ENCODE measurements at regions not wholly inside any gene's neighbourhood (a gene's known extent, or its start where the extent isn't known, plus 50 kb on each side); places are given as distances from the start of the nearest gene placed in this dataset. TPM values are rescaled to one million over a fixed set of nuclear protein-coding genes. Genes with fewer than 3 reads are reported as not detected.

DNA sequence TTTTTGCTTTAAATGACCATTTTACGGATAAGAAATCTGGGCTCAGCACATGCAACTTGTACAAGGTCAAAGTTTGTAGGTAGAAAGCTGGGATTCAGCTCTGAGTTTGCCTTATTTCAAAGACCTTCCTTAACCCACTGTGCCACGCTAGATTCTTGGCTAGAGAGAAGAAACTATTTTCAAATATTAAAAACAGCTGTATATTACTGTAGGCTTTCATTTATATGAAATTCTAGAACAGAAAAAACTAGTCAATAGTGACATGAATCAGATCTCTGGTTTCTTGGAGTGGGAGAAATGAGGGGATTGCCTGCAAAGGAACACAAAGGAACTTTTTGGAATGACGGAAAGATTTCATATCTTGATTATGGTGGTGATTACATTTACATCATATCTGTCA is 53.0 kb upstream of the C1GALT1 start:
- no peak for TF ChIP-seq EZH2 (IDR thresholded peaks at IDR 0.05; ENCODE audit: borderline replicate concordance, low read depth, low read length, poor library complexity, severe bottlenecking)
- TF ChIP-seq, protein P1, sequence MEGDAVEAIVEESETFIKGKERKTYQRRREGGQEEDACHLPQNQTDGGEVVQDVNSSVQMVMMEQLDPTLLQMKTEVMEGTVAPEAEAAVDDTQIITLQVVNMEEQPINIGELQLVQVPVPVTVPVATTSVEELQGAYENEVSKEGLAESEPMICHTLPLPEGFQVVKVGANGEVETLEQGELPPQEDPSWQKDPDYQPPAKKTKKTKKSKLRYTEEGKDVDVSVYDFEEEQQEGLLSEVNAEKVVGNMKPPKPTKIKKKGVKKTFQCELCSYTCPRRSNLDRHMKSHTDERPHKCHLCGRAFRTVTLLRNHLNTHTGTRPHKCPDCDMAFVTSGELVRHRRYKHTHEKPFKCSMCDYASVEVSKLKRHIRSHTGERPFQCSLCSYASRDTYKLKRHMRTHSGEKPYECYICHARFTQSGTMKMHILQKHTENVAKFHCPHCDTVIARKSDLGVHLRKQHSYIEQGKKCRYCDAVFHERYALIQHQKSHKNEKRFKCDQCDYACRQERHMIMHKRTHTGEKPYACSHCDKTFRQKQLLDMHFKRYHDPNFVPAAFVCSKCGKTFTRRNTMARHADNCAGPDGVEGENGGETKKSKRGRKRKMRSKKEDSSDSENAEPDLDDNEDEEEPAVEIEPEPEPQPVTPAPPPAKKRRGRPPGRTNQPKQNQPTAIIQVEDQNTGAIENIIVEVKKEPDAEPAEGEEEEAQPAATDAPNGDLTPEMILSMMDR (conservative IDR thresholded peaks at IDR 0.05; ENCODE audit: low read depth, low read length): no peak
- Histone ChIP-seq H3K27ac (ENCODE audit: low read depth, low read length, poor library complexity, severe bottlenecking) (no peak overlapping the region), H3K27me3 (replicated peaks; ENCODE audit: insufficient read depth, low read depth, low read length, poor library complexity) (no peaks in the 10 kb centered on the region), H3K4me1 (ENCODE audit: insufficient read depth, low read length, poor library complexity, severe bottlenecking) (no peaks in the 10 kb centered on the region), H3K4me3 (ENCODE audit: low read depth, low read length, poor library complexity, severe bottlenecking) (no peak overlapping the region), H3K9me3 (ENCODE audit: low read depth, low read length, poor library complexity, severe bottlenecking) (no peaks in the 10 kb centered on the region), H3K36me3 (ENCODE audit: insufficient read depth, low read length, poor library complexity, severe bottlenecking) (no peaks in the 10 kb centered on the region)
- intact Hi-C loops (cut with micrococcal nuclease; ENCODE audit: unreplicated experiment): no loop called here
- BruUV-seq (replicated peaks): no TSS peak
- no peak for DNase-seq (ENCODE audit: low spot score)
- CTCF ChIA-PET: no interaction called here
- POLR2A ChIA-PET (ENCODE audit: low non-redundant PET): no interaction called here

DNA sequence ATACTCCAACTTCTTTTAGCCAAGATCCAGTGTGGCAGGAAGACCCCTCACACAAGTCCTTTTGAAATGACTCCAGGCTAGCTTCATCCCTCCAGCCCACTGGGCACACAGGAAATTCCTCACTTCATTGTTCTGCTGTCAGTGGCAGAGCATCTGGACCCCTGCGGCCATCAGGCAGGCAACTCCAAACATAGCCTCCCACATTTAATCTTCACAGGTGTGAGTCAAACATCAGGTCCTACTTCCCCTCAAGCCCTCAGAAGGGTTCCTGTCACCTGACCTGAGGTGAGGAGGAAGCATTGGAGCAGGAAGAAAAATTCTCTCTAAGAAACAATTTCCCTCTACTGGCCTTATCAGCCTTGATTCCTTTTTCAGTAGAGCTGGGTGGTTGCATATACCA is 51.1 kb upstream of the C1GALT1 start:
- no peak overlapping the region for H3K27ac ChIP-seq (ENCODE audit: low read depth, low read length, poor library complexity, severe bottlenecking)
- POLR2A ChIA-PET (ENCODE audit: low non-redundant PET): no interaction called here
- no peak for DNase-seq (ENCODE audit: low spot score)
- H3K36me3 ChIP-seq (ENCODE audit: insufficient read depth, low read length, poor library complexity, severe bottlenecking): no peaks in the 10 kb centered on the region
- H3K27me3 ChIP-seq (replicated peaks; ENCODE audit: insufficient read depth, low read depth, low read length, poor library complexity): no peaks in the 10 kb centered on the region
- no peak overlapping the region for H3K4me3 ChIP-seq (ENCODE audit: low read depth, low read length, poor library complexity, severe bottlenecking)
- CTCF ChIA-PET: no interaction called here
- no TSS peak for BruUV-seq (replicated peaks)
- H3K4me1 ChIP-seq (ENCODE audit: insufficient read depth, low read length, poor library complexity, severe bottlenecking): no peaks in the 10 kb centered on the region
- no peak for TF ChIP-seq EZH2 (IDR thresholded peaks at IDR 0.05; ENCODE audit: borderline replicate concordance, low read depth, low read length, poor library complexity, severe bottlenecking)
- TF ChIP-seq, protein P1 (conservative IDR thresholded peaks at IDR 0.05; ENCODE audit: low read depth, low read length): no peak
- intact Hi-C loops (cut with micrococcal nuclease; ENCODE audit: unreplicated experiment): no loop called here
- H3K9me3 ChIP-seq (ENCODE audit: low read depth, low read length, poor library complexity, severe bottlenecking): no peaks in the 10 kb centered on the region

Small RNA genes lying in the stretch of these regions (microRNA-seq; reads per million reads assigned to microRNA genes)
- gene MIR3683: not detected
